GOT3 (cell line): ENCODE measurements at regions not wholly inside any gene's neighbourhood (a gene's known extent, or its start where the extent isn't known, plus 50 kb on each side); places are given as distances from the start of the nearest gene placed in this dataset.

Experiments
- DNase-seq: peaks from one replicate; lab custom pipeline; 2025; ENCODE audit warnings: mixed read lengths; lab: John Stamatoyannopoulos, UW

GRCh38 chr2:193549661-193550060 is 1354.9 kb upstream of the TMEFF2 start:
- DNase-seq, result no peak

DNA sequence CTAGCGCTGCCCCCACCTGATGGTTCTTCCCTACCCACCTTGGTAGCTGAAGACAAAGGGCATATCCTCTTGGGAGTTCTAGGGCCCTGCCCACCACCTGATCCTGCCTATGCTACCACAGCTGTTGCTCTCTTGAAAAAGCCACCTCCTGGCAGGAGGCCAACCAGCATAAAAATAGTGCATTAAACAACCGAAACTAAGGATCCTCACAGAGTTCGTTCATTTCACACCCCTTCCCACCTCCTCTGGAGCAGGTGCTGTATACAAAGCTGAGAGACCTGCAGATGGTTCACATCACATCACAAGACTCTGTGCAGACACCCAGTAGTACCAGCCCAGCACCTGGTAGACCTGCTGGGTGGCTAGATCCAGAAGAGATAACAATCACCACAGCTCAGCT is 1348.0 kb upstream of the TMEFF2 start:
- no peak for DNase-seq

- no peak for DNase-seq
These were observed 1344.5 kb upstream of the TMEFF2 start for GRCh38 chr2:193539188-193539587.

DNA sequence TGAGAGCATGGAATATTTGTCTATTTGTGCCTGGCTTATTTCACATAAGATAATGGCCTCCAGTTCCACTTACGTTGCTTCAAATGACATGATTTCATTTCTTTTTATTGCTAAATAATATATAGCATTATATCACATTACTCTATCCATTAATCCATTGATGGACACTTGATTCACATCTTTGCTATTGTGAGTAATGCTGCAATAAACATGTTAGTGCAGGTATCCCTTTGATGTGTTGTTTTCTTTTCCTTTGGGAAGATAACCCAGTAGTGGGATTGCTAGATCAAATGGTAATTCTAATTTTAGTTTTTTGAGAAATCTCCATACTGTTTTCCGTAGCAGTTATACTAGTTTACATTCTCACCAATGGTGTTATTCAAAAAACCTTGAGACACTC is 1343.3 kb upstream of the TMEFF2 start:
- DNase-seq, result no peak

- no peak for DNase-seq
These were observed 1342.8 kb upstream of the TMEFF2 start for GRCh38 chr2:193537531-193537930.

- no peak for DNase-seq
These were observed 1333.7 kb upstream of the TMEFF2 start for GRCh38 chr2:193528458-193528857.

- no peak for DNase-seq
These were observed 1332.4 kb upstream of the TMEFF2 start for GRCh38 chr2:193527146-193527545.

- DNase-seq, result no peak
These were observed 1328.9 kb upstream of the TMEFF2 start for GRCh38 chr2:193523662-193524061.

GRCh38 chr2:193521523-193521922 is 1326.8 kb upstream of the TMEFF2 start:
- DNase-seq, result no peak

- no peak for DNase-seq
These were observed 1326.2 kb upstream of the TMEFF2 start for GRCh38 chr2:193520709-193521458.

- no peak for DNase-seq
These were observed 1323.5 kb upstream of the TMEFF2 start for GRCh38 chr2:193518041-193518817.

- DNase-seq, result no peak
These were observed 1322.9 kb upstream of the TMEFF2 start for GRCh38 chr2:193517615-193518014.

DNA sequence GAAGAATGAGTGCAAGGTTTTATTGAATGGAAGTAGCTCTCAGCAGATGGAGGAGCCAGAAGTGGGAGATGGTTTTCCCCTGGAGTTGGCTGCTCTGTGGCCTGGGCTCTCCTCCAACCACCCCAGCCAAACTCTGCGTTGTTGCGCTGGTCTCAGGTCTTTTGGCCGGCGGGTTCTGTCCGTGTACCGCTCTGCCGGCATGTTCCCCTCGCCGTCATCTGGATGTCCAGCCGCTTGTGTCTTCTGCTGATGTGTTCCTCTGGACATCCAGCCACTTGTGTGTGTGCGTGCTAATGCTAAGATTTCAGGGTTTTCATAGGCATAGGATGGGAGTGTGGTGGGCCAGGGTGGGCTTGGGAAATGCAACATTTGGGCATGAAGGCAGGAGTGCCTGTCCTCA is 1311.3 kb upstream of the TMEFF2 start:
- DNase-seq, result no peak

DNA sequence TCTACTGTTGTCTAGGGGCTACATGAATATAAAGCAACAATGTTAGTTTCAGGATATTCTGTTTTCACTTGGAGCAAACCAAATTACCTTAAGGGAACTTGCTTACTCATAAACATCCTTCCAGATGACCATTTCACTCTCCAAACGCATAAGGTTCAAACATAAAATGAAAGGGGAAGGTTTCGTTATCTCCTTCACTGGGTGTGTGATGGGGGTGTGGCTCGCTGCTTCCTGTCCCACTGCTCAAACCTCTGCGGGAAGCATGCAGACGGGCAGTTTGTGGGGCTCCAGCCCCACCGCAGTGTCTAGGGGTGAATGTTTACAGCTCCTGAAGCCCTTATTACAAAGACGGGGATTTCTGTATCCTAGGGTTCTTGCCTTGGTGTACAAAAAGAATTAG is 1310.9 kb upstream of the TMEFF2 start:
- DNase-seq, result no peak

DNA sequence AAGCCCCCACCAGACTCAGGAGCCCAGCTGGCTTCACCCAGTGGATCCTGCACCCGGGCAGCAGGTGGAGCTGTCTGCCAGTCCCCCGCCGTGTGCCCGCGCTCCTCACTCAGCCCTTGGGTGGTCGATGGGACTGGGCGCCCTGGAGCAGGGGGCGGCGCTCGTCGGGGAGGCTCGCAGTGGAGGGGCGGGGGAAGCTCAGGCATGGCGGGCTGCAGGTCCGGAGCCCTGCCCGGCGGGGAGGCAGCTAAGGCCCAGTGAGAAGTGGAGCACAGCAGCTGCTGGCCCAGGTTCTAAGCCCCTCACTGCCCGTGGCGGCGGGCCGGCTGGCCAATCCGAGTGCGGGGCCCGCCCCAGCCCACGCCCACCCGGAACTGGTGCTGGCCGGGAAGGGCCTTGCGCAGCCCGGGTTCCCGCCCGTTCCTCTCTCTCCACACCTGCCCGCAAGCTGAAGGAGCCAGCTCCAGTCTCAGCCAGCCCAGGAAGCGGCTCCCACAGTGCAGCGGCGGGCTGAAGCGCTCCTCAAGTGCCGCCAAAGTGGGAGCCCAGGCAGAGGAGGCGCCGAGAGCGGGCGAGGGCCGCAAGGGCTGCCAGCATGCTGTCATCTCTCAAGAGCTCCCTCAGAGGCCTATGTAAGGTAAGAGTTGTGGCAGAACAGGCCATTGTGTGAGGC is 1307.8 kb upstream of the TMEFF2 start:
- no peak for DNase-seq

DNA sequence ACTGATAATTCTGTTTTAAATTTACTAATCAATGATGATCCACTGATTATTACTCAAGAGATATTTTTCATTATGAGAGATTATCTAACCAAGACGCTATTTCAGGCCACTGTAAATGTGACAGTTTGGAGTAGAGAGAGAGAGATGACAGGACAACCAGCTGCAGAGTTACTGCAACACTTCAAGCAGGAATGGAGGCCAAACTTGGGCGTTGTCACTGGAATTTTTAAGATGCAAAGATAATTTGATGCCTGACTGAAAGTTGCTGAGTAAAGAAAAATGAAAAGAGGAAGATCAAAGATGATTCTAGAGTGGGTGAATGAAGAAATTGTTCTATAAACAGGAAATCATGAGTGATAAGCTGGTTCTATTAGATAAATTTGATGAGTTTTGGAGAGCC is 1302.1 kb upstream of the TMEFF2 start:
- DNase-seq, result no peak

- DNase-seq, result no peak
These were observed 1287.8 kb upstream of the TMEFF2 start for GRCh38 chr2:193482557-193482956.

DNA sequence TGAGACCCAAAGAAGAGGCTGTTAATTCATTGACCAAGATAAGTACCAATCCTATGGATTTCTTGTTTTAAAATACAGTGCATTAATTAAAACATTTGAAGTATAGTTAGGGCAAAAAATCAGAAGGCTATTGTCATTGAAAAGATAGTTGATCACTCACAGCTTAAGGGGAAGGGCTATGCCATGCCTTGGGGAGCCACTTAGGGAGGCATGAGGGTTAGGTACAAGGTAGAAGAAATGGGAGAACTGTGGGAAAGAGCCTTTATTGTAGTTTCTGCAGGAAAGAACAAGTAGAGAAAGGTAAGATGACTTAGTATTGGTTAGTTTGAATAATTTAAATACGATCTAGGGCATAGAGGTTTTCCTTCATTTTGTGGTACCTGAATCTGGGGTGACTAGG is 1285.5 kb upstream of the TMEFF2 start:
- no peak for DNase-seq

DNA sequence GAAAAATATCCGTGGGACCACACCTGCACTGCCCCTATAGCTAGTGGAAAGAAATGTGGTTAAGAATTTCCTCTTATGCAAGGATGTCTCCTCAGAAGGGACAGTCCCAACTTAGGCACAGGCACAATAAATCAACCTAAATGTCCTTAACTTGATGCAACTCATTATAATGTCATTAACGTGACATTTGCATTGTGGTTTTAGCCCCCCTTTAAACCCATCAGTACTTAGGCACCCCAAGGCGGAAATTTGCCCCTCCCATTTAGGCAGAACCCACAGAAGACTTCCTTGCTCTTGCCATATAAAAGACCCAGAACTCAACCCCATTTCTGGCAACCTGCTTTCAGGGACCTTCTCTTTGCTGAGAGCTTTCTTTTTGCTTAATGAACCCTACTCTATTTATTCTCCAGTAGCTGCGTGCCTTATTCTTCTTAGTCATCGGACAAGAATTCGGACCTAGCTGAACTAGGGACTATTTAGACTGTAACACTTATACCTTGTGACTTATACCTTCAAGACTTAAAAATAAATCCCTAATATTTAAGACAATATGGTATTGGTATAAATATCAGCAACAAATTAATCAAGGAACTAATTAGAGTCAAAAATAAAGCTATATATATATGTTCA is 1281.6 kb upstream of the TMEFF2 start:
- no peak for DNase-seq

DNA sequence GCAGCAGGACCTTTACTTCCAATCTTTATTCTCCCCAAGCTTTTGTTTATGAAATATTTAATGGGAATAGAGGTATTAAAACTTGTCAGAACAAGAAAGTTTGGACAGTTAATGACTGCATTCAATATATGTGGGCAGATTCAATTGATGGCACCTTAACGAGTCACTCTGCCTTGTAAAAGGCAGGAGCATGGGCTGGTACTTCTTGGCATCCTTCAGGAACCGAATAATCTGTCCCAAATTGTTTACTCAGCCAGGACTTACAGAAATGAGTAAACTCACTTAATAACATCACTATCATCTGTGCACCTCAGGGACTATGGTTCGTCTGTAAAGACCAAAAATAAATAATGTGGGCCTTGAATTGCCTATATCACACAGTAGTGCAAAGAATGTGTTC is 1280.3 kb upstream of the TMEFF2 start:
- DNase-seq, result no peak

DNA sequence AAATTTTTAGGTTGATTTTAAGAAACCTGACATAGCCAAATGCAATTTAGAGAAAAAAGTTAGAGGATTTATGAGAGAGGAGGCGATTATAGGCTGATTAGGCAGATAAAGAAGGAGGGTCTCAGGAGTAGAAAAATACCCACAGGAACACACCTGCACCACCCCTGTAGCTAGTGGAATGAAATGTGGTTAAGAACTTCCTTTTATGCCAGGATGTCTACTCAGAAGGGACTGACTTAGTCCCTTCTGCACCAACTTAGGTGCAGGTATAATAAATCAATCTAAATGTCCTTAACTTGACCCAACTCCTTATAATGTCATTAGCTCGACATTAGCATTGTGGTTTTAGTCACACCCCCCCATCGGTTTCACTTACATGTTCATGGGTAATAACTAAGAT is 1274.5 kb upstream of the TMEFF2 start:
- DNase-seq, result no peak

DNA sequence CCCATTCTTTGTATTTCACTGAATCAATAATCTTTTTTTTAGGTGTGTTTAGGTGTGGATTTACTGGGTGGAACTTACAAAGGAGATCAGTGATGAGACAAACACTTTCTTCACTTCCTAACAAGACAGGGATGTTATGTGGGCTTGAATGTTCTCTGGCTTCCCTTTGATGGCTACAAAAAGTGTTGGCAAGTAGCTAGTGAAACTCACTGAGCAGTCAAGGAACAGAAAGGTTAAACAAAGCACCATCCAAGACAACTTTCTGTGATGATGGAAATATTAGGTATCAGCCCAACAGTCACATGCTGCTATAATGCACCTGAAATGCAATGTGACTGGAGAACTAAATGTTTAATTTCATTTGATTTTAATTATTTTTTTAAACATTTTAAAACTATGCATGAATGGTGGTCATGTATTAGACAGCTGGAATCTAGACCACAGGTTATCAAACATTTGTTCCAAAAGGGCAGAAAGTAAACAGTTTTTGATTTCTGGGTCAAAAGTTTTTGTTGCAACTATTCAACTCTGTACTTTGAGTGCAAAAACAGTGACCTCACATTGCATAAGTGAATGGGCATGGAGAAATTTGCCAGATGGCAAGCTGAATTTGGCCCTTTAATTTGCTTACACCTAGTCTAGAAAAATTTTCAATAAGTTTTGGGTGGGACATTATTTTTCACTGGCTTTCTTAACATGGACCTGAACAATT is 1272.7 kb upstream of the TMEFF2 start:
- DNase-seq, result no peak
